GM12878 (cell line): ENCODE measurements at regions not wholly inside any gene's neighbourhood (a gene's known extent, or its start where the extent isn't known, plus 50 kb on each side); places are given as distances from the start of the nearest gene placed in this dataset.

ENCODE experiments used
- ATAC-seq: fragments of 200-7000 bp; cut with Tn5 transposase; 3 replicates; pipeline ENCODE4 v1.9.1; 2020; ENCODE audit warnings: mild to moderate bottlenecking, moderate library complexity
- BruUV-seq: library from RNA; stranded (reverse); fragments of 400-500 nt; replicated peaks from 2 replicates; lab custom pipeline; 2021; lab: Mats Ljungman, UMichigan
- CTCF ChIA-PET: fragments of 300-600 bp; sonication (Branson Sonifier 250); formaldehyde crosslinking; extraction: SDS; loops from one replicate; lab custom pipeline; 2021; ENCODE audit warnings: inconsistent platforms; lab: Yijun Ruan, JAX
- POLR2A ChIA-PET: fragments of 350-600 bp; formaldehyde crosslinking; extraction: SDS; loops from one replicate; lab custom pipeline; 2021; ENCODE audit warnings: inconsistent platforms; lab: Charles Lee
- RAD21 ChIA-PET: fragments of 300-600 bp; sonication (Branson Sonifier 250); formaldehyde crosslinking; loops from one replicate; lab custom pipeline; 2023; ENCODE audit warnings: antibody characterized with exemption; ENCODE audit not compliant: unreplicated experiment; lab: Charles Lee
- SMC1A ChIA-PET: fragments of 300-600 bp; sonication (Branson Sonifier 250); formaldehyde crosslinking; loops from one replicate; lab custom pipeline; 2023; ENCODE audit not compliant: unreplicated experiment, uncharacterized antibody; lab: Charles Lee
- DNase-seq: peaks from one replicate; pipeline ENCODE4 v3.0.0-alpha.2; 2011; ENCODE audit warnings: low read depth, low spot score
- FAIRE-seq: peaks from 3 replicates; lab custom pipeline; 2011; peaks lifted over from hg19 to GRCh38; lab: Jason Lieb, UNC
- H2AFZ ChIP-seq: 2 replicates; pipeline ENCODE4 v1.6.0; 2011; ENCODE audit warnings: low read depth, low read length, control low read depth; ENCODE audit not compliant: control insufficient read depth
- H3K27ac ChIP-seq: 2 replicates; pipeline ENCODE4 v1.5.1; 2011; ENCODE audit warnings: control low read depth; ENCODE audit not compliant: control insufficient read depth, insufficient read depth
- H3K27me3 ChIP-seq, 2 experiments: replicated peaks in 1 of 2; 2 replicates each; pipeline versions ENCODE4 v1.6.0 to v1.6.1; 2011; ENCODE audit warnings: low read length in 1 of 2; ENCODE audit not compliant: control insufficient read depth in 2 of 2, insufficient read depth in 2 of 2
- H3K36me3 ChIP-seq, 2 experiments: 2 replicates each; pipeline ENCODE4 v1.5.1; 2011; ENCODE audit warnings: low read length in 1 of 2; ENCODE audit not compliant: control insufficient read depth in 2 of 2, insufficient read depth in 2 of 2
- H3K4me1 ChIP-seq: 2 replicates; pipeline ENCODE4 v1.6.1; 2011; ENCODE audit warnings: mild to moderate bottlenecking, low read length, moderate library complexity, mixed read lengths; ENCODE audit not compliant: control insufficient read depth, insufficient read depth
- H3K4me2 ChIP-seq: 2 replicates; pipeline ENCODE4 v1.6.0; 2011; ENCODE audit warnings: control low read depth; ENCODE audit not compliant: control insufficient read depth, insufficient read depth
- H3K4me3 ChIP-seq: fragments of 200-600 bp; sonication (generic); 2 replicates; pipeline ENCODE4 v1.5.1; 2016
- H3K79me2 ChIP-seq: 2 replicates; pipeline ENCODE4 v1.6.0; 2011; ENCODE audit warnings: low read length; ENCODE audit not compliant: control insufficient read depth, insufficient read depth
- H3K9ac ChIP-seq: 2 replicates; pipeline ENCODE4 v1.8.0; 2011; ENCODE audit warnings: low read length, control low read depth, mixed read lengths; ENCODE audit not compliant: control insufficient read depth, insufficient read depth
- H3K9me3 ChIP-seq: replicated peaks from 3 replicates; pipeline ENCODE4 v1.5.1; 2011; ENCODE audit warnings: mild to moderate bottlenecking, low read length; ENCODE audit not compliant: control insufficient read depth, insufficient read depth
- H4K20me1 ChIP-seq: 2 replicates; pipeline ENCODE4 v1.6.0; 2011; ENCODE audit not compliant: control insufficient read depth, insufficient read depth
- BMI1 ChIP-seq: fragments of 450-650 bp; IDR thresholded peaks from 2 replicates; pipeline ENCODE4 v1.6.1; 2016; ENCODE audit warnings: mild to moderate bottlenecking, moderate library complexity, borderline replicate concordance
- CUX1 ChIP-seq: IDR thresholded peaks from 2 replicates; pipeline ENCODE4 v1.6.1; 2012; ENCODE audit warnings: improper control_type of control experiment, low read depth, low read length; ENCODE audit not compliant: insufficient replicate concordance
- E2F4 ChIP-seq: IDR thresholded peaks from 2 replicates; pipeline ENCODE4 v1.6.1; 2012; ENCODE audit warnings: low read depth, low read length, improper control_type of control experiment
- E2F8 ChIP-seq: fragments of 450-650 bp; IDR thresholded peaks from 2 replicates; pipeline ENCODE4 v1.6.1; 2018; ENCODE audit warnings: mild to moderate bottlenecking, low read depth, moderate library complexity; ENCODE audit not compliant: partially characterized antibody
- FOS ChIP-seq: IDR thresholded peaks from 3 replicates; pipeline ENCODE4 v1.6.1; 2011; ENCODE audit warnings: borderline replicate concordance; ENCODE audit not compliant: insufficient read length; ENCODE audit errors: extremely low read depth
- FOXK2 ChIP-seq: fragments of 450-650 bp; IDR thresholded peaks from 2 replicates; pipeline ENCODE4 v1.6.1; 2017; ENCODE audit warnings: mild to moderate bottlenecking, moderate library complexity
- MEF2B ChIP-seq: fragments of 450-650 bp; IDR thresholded peaks from 2 replicates; pipeline ENCODE4 v1.6.1; 2018; ENCODE audit warnings: mild to moderate bottlenecking, moderate library complexity; ENCODE audit not compliant: partially characterized antibody, poor library complexity, severe bottlenecking
- MLLT1 ChIP-seq: fragments of 450-650 bp; IDR thresholded peaks from 2 replicates; pipeline ENCODE4 v1.6.1; 2016; ENCODE audit warnings: mild to moderate bottlenecking
- NFIC ChIP-seq: IDR thresholded peaks from 2 replicates; pipeline ENCODE4 v1.6.1; 2012; ENCODE audit warnings: low read depth, mild to moderate bottlenecking, inconsistent platforms, low read length, moderate library complexity
- PAX8 ChIP-seq: fragments of 450-650 bp; IDR thresholded peaks from 2 replicates; pipeline ENCODE4 v1.6.1; 2017; ENCODE audit warnings: mild to moderate bottlenecking, moderate library complexity
- POLR2A ChIP-seq: IDR thresholded peaks from 2 replicates; pipeline ENCODE4 v1.6.1; 2011; ENCODE audit warnings: low read depth, mild to moderate bottlenecking, low read length
- TARDBP ChIP-seq: IDR thresholded peaks from 2 replicates; pipeline ENCODE4 v1.6.1; 2016; ENCODE audit warnings: borderline replicate concordance
- TCF12 ChIP-seq: IDR thresholded peaks from 2 replicates; pipeline ENCODE4 v1.6.1; 2011; ENCODE audit warnings: low read depth, mild to moderate bottlenecking, low read length
- ZNF274 ChIP-seq: IDR thresholded peaks from one replicate; pipeline ENCODE4 v1.8.0; 2011; ENCODE audit not compliant: insufficient read length, insufficient read depth
- WGBS: methylation state at CpG from one replicate; pipeline ENCODE4 v1.1.6; 2016; ENCODE audit warnings: low lambda C conversion rate; ENCODE audit not compliant: insufficient replicate concordance, insufficient coverage; ENCODE audit errors: missing lambda C conversion rate; 5-methylcytosine and 5-hydroxymethylcytosine counted together
- in situ Hi-C: fragments of 300-500 bp; cut with MboI; formaldehyde crosslinking; loops from 9 replicates; pipeline ENCODE4 v1.14.3; 2018; ENCODE audit warnings: mixed read lengths
- intact Hi-C: fragments of 100-400 bp; cut with micrococcal nuclease; formaldehyde crosslinking; loops from one replicate; pipeline ENCODE4 v1.14.2; 2022; ENCODE audit not compliant: unreplicated experiment

- TF ChIP-seq MLLT1 (no peak), PAX8 (no peak)
- TF ChIP-seq, all 136 proteins: peak for 0
Observed at GRCh38 chr11:25667871-25668270, 664.1 kb upstream of the ANO3 start (continued).

- FAIRE-seq = no peak
- SMC1A ChIA-PET = no interaction called here
- ATAC-seq = no peak
- Histone ChIP-seq H3K9ac (no peak overlapping the region), H3K4me2 (no peak overlapping the region), H3K4me3 (no peak overlapping the region), H4K20me1 (no peaks in the 10 kb centered on the region), H3K36me3 (no peaks in the 10 kb centered on the region), H3K27ac (no peak overlapping the region), H3K79me2 (no peaks in the 10 kb centered on the region), H3K27me3 (no peaks in the 10 kb centered on the region), H2AFZ (no peak overlapping the region), H3K9me3 (no peaks in the 10 kb centered on the region), H3K4me1 (no peaks in the 10 kb centered on the region)
- in situ Hi-C loops (no loop called here), intact Hi-C loops (no loop called here)
- CTCF ChIA-PET = no interaction called here
- BruUV-seq = no TSS peak
- RAD21 ChIA-PET = no interaction called here
- DNase-seq = no peak
- WGBS = 49% methylated on average over 8 of the region's 8 CpGs
- POLR2A ChIA-PET = no interaction called here
- TF ChIP-seq POLR2A (no peak), E2F4 (no peak), ZNF274 (no peak), E2F8 (no peak), FOS (no peak), MEF2B (no peak), TCF12 (no peak), CUX1 (no peak), NFIC (no peak), BMI1 (no peak), FOXK2 (no peak), TARDBP (no peak)
Observed at GRCh38 chr11:25691959-25692358, 640.0 kb upstream of the ANO3 start.
